Coronary artery (tissue), 2 donors: ENCODE measurements at regions not wholly inside any gene's neighbourhood (a gene's known extent, or its start where the extent isn't known, plus 50 kb on each side); places are given as distances from the start of the nearest gene placed in this dataset.
"Not testable (repeated sequence)": the region's sequence is repeated elsewhere in the genome, so short reads cannot be mapped to it uniquely, and the experiment has no call there.

ENCODE experiments used
- DNase-seq: peaks from one replicate; pipeline ENCODE4 v3.0.0-alpha.2; 2017; ENCODE audit warnings: low spot score
- H3K27ac ChIP-seq, 2 donors: fragments of 200-600 bp; sonication (generic); one replicate each; pipeline ENCODE4 v1.5.1; 2016 to 2019
- H3K4me3 ChIP-seq: fragments of 200-600 bp; sonication (generic); 2 replicates; pipeline ENCODE4 v1.5.1; 2016; ENCODE audit warnings: mild to moderate bottlenecking, moderate library complexity
- CTCF ChIP-seq: fragments of 200-600 bp; sonication (generic); IDR thresholded peaks from one replicate; pipeline ENCODE4 v1.5.1; 2019; ENCODE audit warnings: antibody characterized with exemption

- TF ChIP-seq CTCF, result no peak
- no peak for DNase-seq
- no peak overlapping the region for H3K27ac ChIP-seq
Observed at GRCh38 chr5:117131876-117132275, 557.3 kb upstream of the SEMA6A start.

GRCh38 chr5:117131048-117131679 lies 556.5 kb upstream of the SEMA6A start:
- DNase-seq, result no peak
- TF ChIP-seq CTCF, result no peak
- no peak overlapping the region for H3K27ac ChIP-seq
- no peak overlapping the region for H3K4me3 ChIP-seq

More at GRCh38 chr5:117131876-117132275, 557.3 kb upstream of the SEMA6A start:
- H3K4me3 ChIP-seq, result no peak overlapping the region

- H3K4me3 ChIP-seq, result no peak overlapping the region
- TF ChIP-seq CTCF, result no peak
- H3K27ac ChIP-seq, result no peak overlapping the region
- DNase-seq, result no peak
Observed at GRCh38 chr5:117118499-117118898, 543.9 kb upstream of the SEMA6A start.

- H3K27ac ChIP-seq, H3K4me3 ChIP-seq, DNase-seq: not testable (repeated sequence)
Observed at GRCh38 chr5:117117314-117117713, 542.7 kb upstream of the SEMA6A start.

GRCh38 chr5:117110548-117110947 lies 535.9 kb upstream of the SEMA6A start:
- Histone ChIP-seq H3K27ac (no peak overlapping the region), H3K4me3 (no peak overlapping the region)
- TF ChIP-seq CTCF, result no peak
- no peak for DNase-seq

- H3K4me3 ChIP-seq, result no peak overlapping the region
- TF ChIP-seq CTCF, result no peak
- no peak overlapping the region for H3K27ac ChIP-seq
- no peak for DNase-seq
Observed at GRCh38 chr5:117107859-117108258, 533.2 kb upstream of the SEMA6A start.

GRCh38 chr5:117103703-117104102 lies 529.1 kb upstream of the SEMA6A start:
- Histone ChIP-seq H3K4me3 (no peak overlapping the region), H3K27ac (no peak overlapping the region)
- TF ChIP-seq CTCF, result no peak
- DNase-seq, result no peak
